ENCODE measurements at regions not wholly inside any gene's neighbourhood (a gene's known extent, or its start where the extent isn't known, plus 50 kb on each side); places are given as distances from the start of the nearest gene placed in this dataset.
A peak's percentile ranks its signal among the peaks of the same experiment; 100 is the strongest.
"Not testable (repeated sequence)": the region's sequence is repeated elsewhere in the genome, so short reads cannot be mapped to it uniquely, and the experiment has no call there.

GRCh38 chr20:2203436-2203835 lies 92.4 kb upstream of the TGM3 start:
- DNase-seq: no peak

GRCh38 chr20:2204021-2204420 lies 91.8 kb upstream of the TGM3 start:
- DNase-seq: no peak

GRCh38 chr20:2206957-2207769 lies 88.6 kb upstream of the TGM3 start:
- peak; percentile 47 for DNase-seq

- DNase-seq: no peak
These were observed 88.1 kb upstream of the TGM3 start for GRCh38 chr20:2207770-2208097.

- no peak for DNase-seq
These were observed 86.9 kb upstream of the TGM3 start for GRCh38 chr20:2208897-2209296.

GRCh38 chr20:2210646-2211552 lies 84.9 kb upstream of the TGM3 start:
- no peak for DNase-seq

GRCh38 chr20:2212456-2213015 lies 83.3 kb upstream of the TGM3 start:
- no peak for DNase-seq

GRCh38 chr20:2213401-2213800 lies 82.4 kb upstream of the TGM3 start:
- DNase-seq: no peak

- DNase-seq: no peak
These were observed 77.8 kb upstream of the TGM3 start for GRCh38 chr20:2217857-2218539.

GRCh38 chr20:2219481-2220006 lies 76.3 kb upstream of the TGM3 start:
- no peak for DNase-seq

GRCh38 chr20:2220298-2220697 lies 75.5 kb upstream of the TGM3 start:
- DNase-seq: no peak

- no peak for DNase-seq
These were observed 73.9 kb upstream of the TGM3 start for GRCh38 chr20:2221921-2222320.

GRCh38 chr20:2223558-2224367 lies 72.0 kb upstream of the TGM3 start:
- DNase-seq: no peak

- no peak for DNase-seq
These were observed 71.5 kb upstream of the TGM3 start for GRCh38 chr20:2224368-2224639.

GRCh38 chr20:2227285-2227684 lies 68.5 kb upstream of the TGM3 start:
- not testable (repeated sequence) for DNase-seq

GRCh38 chr20:2227861-2228260 lies 67.9 kb upstream of the TGM3 start:
- DNase-seq: no peak

- DNase-seq: no peak
These were observed 66.9 kb upstream of the TGM3 start for GRCh38 chr20:2228926-2229325.

GRCh38 chr20:2230726-2231488 lies 64.9 kb upstream of the TGM3 start:
- no peak for DNase-seq

- DNase-seq: no peak
These were observed 64.1 kb upstream of the TGM3 start for GRCh38 chr20:2231701-2232100.

- no peak for DNase-seq
These were observed 61.1 kb upstream of the TGM3 start for GRCh38 chr20:2234598-2235191.

- DNase-seq: no peak
These were observed 59.5 kb upstream of the TGM3 start for GRCh38 chr20:2236256-2236655.

Data from activated gamma-delta T cell treated with Interleukin-2 at 50 U/mL for 16 hours (primary cell).